ENCODE measurements at regions not wholly inside any gene's neighbourhood (a gene's known extent, or its start where the extent isn't known, plus 50 kb on each side); places are given as distances from the start of the nearest gene placed in this dataset.
A peak's percentile ranks its signal among the peaks of the same experiment; 100 is the strongest.

GRCh38 chr4:126593626-126594025, 1039.1 kb upstream of the INTU start:
- Histone ChIP-seq H3K79me2 (ENCODE audit: control insufficient read depth, insufficient read depth, low read length) (no peaks in the 10 kb centered on the region), H3K4me3 (replicated peaks in 1 of 4; ENCODE audit: control extremely low read depth in 1 of 4, insufficient read depth in 1 of 4, low read depth in 3 of 4, low read length in 4 of 4) (no peak overlapping the region), H3K27ac (ENCODE audit: insufficient read depth, low read length) (no peak overlapping the region), H3K36me3 (ENCODE audit: control insufficient read depth, insufficient read depth, low read length) (no peaks in the 10 kb centered on the region), H3K4me1 (ENCODE audit: control insufficient read depth, extremely low read depth, insufficient read depth, low read length) (no peaks in the 10 kb centered on the region), H2AFZ (ENCODE audit: low read length) (no peak overlapping the region), H4K20me1 (ENCODE audit: control insufficient read depth, extremely low read depth, insufficient read depth, low read length) (no peaks in the 10 kb centered on the region), H3K9ac (ENCODE audit: insufficient read depth, low read length) (no peak overlapping the region), H3K4me2 (ENCODE audit: extremely low read depth, insufficient read depth, low read length) (no peak overlapping the region), H3K9me3 (ENCODE audit: control insufficient read depth, insufficient read depth, low read depth, low read length) (no peaks in the 10 kb centered on the region), H3K27me3 (ENCODE audit: control insufficient read depth, insufficient read depth, low read length) (no peaks in the 10 kb centered on the region)
- no peak for DNase-seq (ENCODE audit: low read depth in 2 of 2)
- no peak for TF ChIP-seq EZH2 (IDR thresholded peaks at IDR 0.05; ENCODE audit: low read length, missing control alignments)
- TF ChIP-seq, protein P1, sequence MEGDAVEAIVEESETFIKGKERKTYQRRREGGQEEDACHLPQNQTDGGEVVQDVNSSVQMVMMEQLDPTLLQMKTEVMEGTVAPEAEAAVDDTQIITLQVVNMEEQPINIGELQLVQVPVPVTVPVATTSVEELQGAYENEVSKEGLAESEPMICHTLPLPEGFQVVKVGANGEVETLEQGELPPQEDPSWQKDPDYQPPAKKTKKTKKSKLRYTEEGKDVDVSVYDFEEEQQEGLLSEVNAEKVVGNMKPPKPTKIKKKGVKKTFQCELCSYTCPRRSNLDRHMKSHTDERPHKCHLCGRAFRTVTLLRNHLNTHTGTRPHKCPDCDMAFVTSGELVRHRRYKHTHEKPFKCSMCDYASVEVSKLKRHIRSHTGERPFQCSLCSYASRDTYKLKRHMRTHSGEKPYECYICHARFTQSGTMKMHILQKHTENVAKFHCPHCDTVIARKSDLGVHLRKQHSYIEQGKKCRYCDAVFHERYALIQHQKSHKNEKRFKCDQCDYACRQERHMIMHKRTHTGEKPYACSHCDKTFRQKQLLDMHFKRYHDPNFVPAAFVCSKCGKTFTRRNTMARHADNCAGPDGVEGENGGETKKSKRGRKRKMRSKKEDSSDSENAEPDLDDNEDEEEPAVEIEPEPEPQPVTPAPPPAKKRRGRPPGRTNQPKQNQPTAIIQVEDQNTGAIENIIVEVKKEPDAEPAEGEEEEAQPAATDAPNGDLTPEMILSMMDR (conservative IDR thresholded peaks at IDR 0.05 in 1 of 2, IDR thresholded peaks at IDR 0.05 in 1 of 2; ENCODE audit: low read depth in 1 of 2, low read length in 2 of 2): no peak

DNA sequence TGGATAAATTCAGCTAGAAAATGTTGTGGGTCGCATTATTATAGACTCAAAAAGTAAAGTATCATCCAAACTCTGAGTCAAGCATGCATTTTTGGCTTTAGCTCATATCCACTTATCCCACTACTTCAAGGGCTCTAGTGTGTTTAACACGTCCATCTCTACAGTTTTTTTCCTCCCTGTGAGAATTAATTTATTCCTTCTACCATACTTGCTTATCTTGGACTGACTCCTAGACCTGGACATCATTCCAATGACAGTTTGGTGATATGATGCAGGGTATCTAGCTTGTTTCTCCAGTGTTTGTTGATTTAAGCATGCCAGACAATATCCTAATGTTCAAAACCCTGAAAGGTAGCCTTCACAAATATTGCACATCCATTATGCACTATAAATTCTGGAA, 1037.1 kb upstream of the INTU start:
- no peak for TF ChIP-seq EZH2 (IDR thresholded peaks at IDR 0.05; ENCODE audit: low read length, missing control alignments)
- TF ChIP-seq, protein P1 (conservative IDR thresholded peaks at IDR 0.05 in 1 of 2, IDR thresholded peaks at IDR 0.05 in 1 of 2; ENCODE audit: low read depth in 1 of 2, low read length in 2 of 2): no peak
- Histone ChIP-seq H3K9ac (ENCODE audit: insufficient read depth, low read length) (no peak overlapping the region), H3K4me1 (ENCODE audit: control insufficient read depth, extremely low read depth, insufficient read depth, low read length) (peaks cover 2% of the 10 kb centered on the region), H3K9me3 (ENCODE audit: control insufficient read depth, insufficient read depth, low read depth, low read length) (no peaks in the 10 kb centered on the region), H3K4me3 (replicated peaks in 1 of 4; ENCODE audit: control extremely low read depth in 1 of 4, insufficient read depth in 1 of 4, low read depth in 3 of 4, low read length in 4 of 4) (no peak overlapping the region), H3K79me2 (ENCODE audit: control insufficient read depth, insufficient read depth, low read length) (no peaks in the 10 kb centered on the region), H3K4me2 (ENCODE audit: extremely low read depth, insufficient read depth, low read length) (no peak overlapping the region), H2AFZ (ENCODE audit: low read length) (no peak overlapping the region), H3K36me3 (ENCODE audit: control insufficient read depth, insufficient read depth, low read length) (no peaks in the 10 kb centered on the region), H4K20me1 (ENCODE audit: control insufficient read depth, extremely low read depth, insufficient read depth, low read length) (no peaks in the 10 kb centered on the region), H3K27me3 (ENCODE audit: control insufficient read depth, insufficient read depth, low read length) (no peaks in the 10 kb centered on the region), H3K27ac (ENCODE audit: insufficient read depth, low read length) (no peak overlapping the region)
- peak in 1 of 2 donors; percentile 41 for DNase-seq (ENCODE audit: low read depth in 2 of 2)

GRCh38 chr4:126599746-126600145, 1033.0 kb upstream of the INTU start:
- Histone ChIP-seq H4K20me1 (ENCODE audit: control insufficient read depth, extremely low read depth, insufficient read depth, low read length) (no peaks in the 10 kb centered on the region), H3K27ac (ENCODE audit: insufficient read depth, low read length) (no peak overlapping the region), H3K4me1 (ENCODE audit: control insufficient read depth, extremely low read depth, insufficient read depth, low read length) (peaks cover 2% of the 10 kb centered on the region), H3K4me2 (ENCODE audit: extremely low read depth, insufficient read depth, low read length) (peak overlapping the region; percentile 60), H3K27me3 (ENCODE audit: control insufficient read depth, insufficient read depth, low read length) (no peaks in the 10 kb centered on the region), H3K36me3 (ENCODE audit: control insufficient read depth, insufficient read depth, low read length) (no peaks in the 10 kb centered on the region), H3K9ac (ENCODE audit: insufficient read depth, low read length) (no peak overlapping the region), H3K9me3 (ENCODE audit: control insufficient read depth, insufficient read depth, low read depth, low read length) (no peaks in the 10 kb centered on the region), H3K4me3 (replicated peaks in 1 of 4; ENCODE audit: control extremely low read depth in 1 of 4, insufficient read depth in 1 of 4, low read depth in 3 of 4, low read length in 4 of 4) (no peak overlapping the region), H2AFZ (ENCODE audit: low read length) (no peak overlapping the region), H3K79me2 (ENCODE audit: control insufficient read depth, insufficient read depth, low read length) (no peaks in the 10 kb centered on the region)
- TF ChIP-seq, protein P1 (conservative IDR thresholded peaks at IDR 0.05 in 1 of 2, IDR thresholded peaks at IDR 0.05 in 1 of 2; ENCODE audit: low read depth in 1 of 2, low read length in 2 of 2): no peak
- no peak for TF ChIP-seq EZH2 (IDR thresholded peaks at IDR 0.05; ENCODE audit: low read length, missing control alignments)
- peak; percentile 18 to 26 for DNase-seq (ENCODE audit: low read depth in 2 of 2)

Data from fibroblast of lung (primary cell).